Endodermal cell (in vitro differentiated cells): ENCODE measurements at regions not wholly inside any gene's neighbourhood (a gene's known extent, or its start where the extent isn't known, plus 50 kb on each side); places are given as distances from the start of the nearest gene placed in this dataset.

Experiments used
- DNase-seq: peaks from one replicate; pipeline ENCODE4 v3.0.0-alpha.2; 2017
- H3K27ac ChIP-seq: 2 replicates; pipeline ENCODE4 v1.5.1; 2013; ENCODE audit warnings: mild to moderate bottlenecking, low read depth, low read length, moderate library complexity
- H3K27me3 ChIP-seq: 2 replicates; pipeline ENCODE4 v1.6.1; 2013; ENCODE audit warnings: mild to moderate bottlenecking, low read length, moderate library complexity; ENCODE audit not compliant: insufficient read depth, control insufficient read depth, poor library complexity, severe bottlenecking
- H3K36me3 ChIP-seq: 2 replicates; pipeline ENCODE4 v1.7.0; 2013; ENCODE audit warnings: mild to moderate bottlenecking, low read length, moderate library complexity; ENCODE audit not compliant: control insufficient read depth, insufficient read depth
- H3K4me1 ChIP-seq: one replicate; pipeline ENCODE4 v1.7.0; 2013; ENCODE audit warnings: low read length; ENCODE audit not compliant: control insufficient read depth, insufficient read depth
- H3K4me3 ChIP-seq: 2 replicates; pipeline ENCODE4 v1.5.1; 2013; ENCODE audit warnings: mild to moderate bottlenecking, low read length, moderate library complexity
- H3K9ac ChIP-seq: 2 replicates; pipeline ENCODE4 v1.6.1; 2013; ENCODE audit warnings: mild to moderate bottlenecking, low read length, moderate library complexity; ENCODE audit not compliant: poor library complexity, severe bottlenecking; ENCODE audit errors: extremely low read depth
- H3K9me3 ChIP-seq: 2 replicates; pipeline ENCODE4 v1.6.1; 2013; ENCODE audit warnings: mild to moderate bottlenecking, low read length, moderate library complexity; ENCODE audit not compliant: control insufficient read depth
- H3K27ac Mint-ChIP-seq: 2 replicates; pipeline ENCODE4 v1.8.0; 2020; ENCODE audit warnings: mixed read lengths
- H3K27me3 Mint-ChIP-seq: 2 replicates; pipeline ENCODE4 v1.8.0; 2021; ENCODE audit warnings: mild to moderate bottlenecking, mixed read lengths; ENCODE audit not compliant: insufficient read depth
- H3K36me3 Mint-ChIP-seq: 2 replicates; pipeline ENCODE4 v1.8.0; 2020; ENCODE audit warnings: low read depth, mixed read lengths
- H3K4me1 Mint-ChIP-seq: 2 replicates; pipeline ENCODE4 v1.8.0; 2020; ENCODE audit warnings: mixed read lengths
- H3K4me3 Mint-ChIP-seq: 2 replicates; pipeline ENCODE4 v1.8.0; 2020; ENCODE audit warnings: mild to moderate bottlenecking, moderate library complexity, mixed read lengths
- H3K9me3 Mint-ChIP-seq: 2 replicates; pipeline ENCODE4 v1.8.0; 2020; ENCODE audit warnings: mild to moderate bottlenecking, mixed read lengths
- WGBS, 2 experiments: methylation state at CpG; one replicate each; pipeline versions ENCODE4 v1.1.5 to v1.1.7; 2013; ENCODE audit warnings: missing lambda C conversion rate in 2 of 2, mixed read lengths in 1 of 2; ENCODE audit not compliant: insufficient coverage in 1 of 2, insufficient read length in 1 of 2; 5-methylcytosine and 5-hydroxymethylcytosine counted together
- TF ChIP-seq, protein P1 (sequence below): fragments of 200-600 bp; sonication (generic); conservative IDR thresholded peaks from 2 replicates; pipeline ENCODE4 v1.5.0; 2021; ENCODE audit warnings: antibody characterized with exemption, mild to moderate bottlenecking

- DNase-seq = no peak
- H3K36me3 ChIP-seq = no peaks in the 10 kb centered on the region
- WGBS, 2 experiments = 67 to 77% methylated on average over 1 of the region's 1 CpG
Observed at GRCh38 chr2:181264001-181264400, 193.2 kb upstream of the ITGA4 start.

GRCh38 chr2:181264441-181264840 is 192.7 kb upstream of the ITGA4 start:
- H3K4me3 Mint-ChIP-seq = no peak overlapping the region
- Histone ChIP-seq H3K9ac (no peak overlapping the region), H3K36me3 (no peaks in the 10 kb centered on the region), H3K27ac (no peak overlapping the region), H3K4me1 (no peaks in the 10 kb centered on the region), H3K27me3 (no peaks in the 10 kb centered on the region), H3K4me3 (no peak overlapping the region), H3K9me3 (no peaks in the 10 kb centered on the region)
- DNase-seq = no peak
- no peaks in the 10 kb centered on the region for H3K27me3 Mint-ChIP-seq
- WGBS, 2 experiments = 76 to 80% methylated on average over 1 of the region's 1 CpG
- peaks cover 4% of the 10 kb centered on the region for H3K4me1 Mint-ChIP-seq
- no peaks in the 10 kb centered on the region for H3K9me3 Mint-ChIP-seq
- no peak overlapping the region for H3K27ac Mint-ChIP-seq
- TF ChIP-seq, protein P1, sequence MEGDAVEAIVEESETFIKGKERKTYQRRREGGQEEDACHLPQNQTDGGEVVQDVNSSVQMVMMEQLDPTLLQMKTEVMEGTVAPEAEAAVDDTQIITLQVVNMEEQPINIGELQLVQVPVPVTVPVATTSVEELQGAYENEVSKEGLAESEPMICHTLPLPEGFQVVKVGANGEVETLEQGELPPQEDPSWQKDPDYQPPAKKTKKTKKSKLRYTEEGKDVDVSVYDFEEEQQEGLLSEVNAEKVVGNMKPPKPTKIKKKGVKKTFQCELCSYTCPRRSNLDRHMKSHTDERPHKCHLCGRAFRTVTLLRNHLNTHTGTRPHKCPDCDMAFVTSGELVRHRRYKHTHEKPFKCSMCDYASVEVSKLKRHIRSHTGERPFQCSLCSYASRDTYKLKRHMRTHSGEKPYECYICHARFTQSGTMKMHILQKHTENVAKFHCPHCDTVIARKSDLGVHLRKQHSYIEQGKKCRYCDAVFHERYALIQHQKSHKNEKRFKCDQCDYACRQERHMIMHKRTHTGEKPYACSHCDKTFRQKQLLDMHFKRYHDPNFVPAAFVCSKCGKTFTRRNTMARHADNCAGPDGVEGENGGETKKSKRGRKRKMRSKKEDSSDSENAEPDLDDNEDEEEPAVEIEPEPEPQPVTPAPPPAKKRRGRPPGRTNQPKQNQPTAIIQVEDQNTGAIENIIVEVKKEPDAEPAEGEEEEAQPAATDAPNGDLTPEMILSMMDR = no peak
- H3K36me3 Mint-ChIP-seq = no peaks in the 10 kb centered on the region

More at GRCh38 chr2:181264001-181264400, 193.2 kb upstream of the ITGA4 start:
- no peaks in the 10 kb centered on the region for H3K27me3 ChIP-seq
- Mint-ChIP-seq H3K4me1 (peaks cover 4% of the 10 kb centered on the region), H3K9me3 (no peaks in the 10 kb centered on the region), H3K27ac (no peak overlapping the region), H3K27me3 (no peaks in the 10 kb centered on the region), H3K4me3 (no peak overlapping the region), H3K36me3 (no peaks in the 10 kb centered on the region)
- H3K4me3 ChIP-seq = no peak overlapping the region
- no peaks in the 10 kb centered on the region for H3K9me3 ChIP-seq
- no peaks in the 10 kb centered on the region for H3K4me1 ChIP-seq
- H3K9ac ChIP-seq = no peak overlapping the region
- TF ChIP-seq, protein P1 = no peak
- H3K27ac ChIP-seq = no peak overlapping the region

DNA sequence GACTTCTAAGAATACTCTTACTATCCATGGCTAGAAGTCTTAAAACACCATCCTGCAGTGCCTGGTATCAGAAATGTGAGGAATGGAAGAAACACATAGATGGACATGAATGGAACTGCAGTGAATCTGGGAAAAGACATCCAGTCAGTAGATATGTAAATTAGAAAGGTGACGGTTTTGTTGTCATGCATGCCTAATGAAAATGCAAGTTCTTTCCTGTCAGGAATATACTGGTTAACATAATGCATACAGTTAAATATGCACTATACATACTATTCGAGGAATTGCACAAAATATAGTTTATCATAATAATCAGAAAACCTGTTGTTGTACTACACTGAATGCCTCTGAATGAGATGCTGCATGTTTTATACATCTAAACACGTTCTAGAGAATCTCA is 190.6 kb upstream of the ITGA4 start:
- Mint-ChIP-seq H3K36me3 (no peaks in the 10 kb centered on the region), H3K4me1 (peaks cover 4% of the 10 kb centered on the region), H3K4me3 (no peak overlapping the region), H3K9me3 (no peaks in the 10 kb centered on the region), H3K27ac (no peak overlapping the region), H3K27me3 (no peaks in the 10 kb centered on the region)
- no peaks in the 10 kb centered on the region for H3K27me3 ChIP-seq
- WGBS, 2 experiments = 83 to 88% methylated on average over 1 to 3 of the region's 3 CpGs
- no peaks in the 10 kb centered on the region for H3K4me1 ChIP-seq
- H3K9me3 ChIP-seq = no peaks in the 10 kb centered on the region
- TF ChIP-seq, protein P1 = no peak
- H3K9ac ChIP-seq = no peak overlapping the region
- H3K27ac ChIP-seq = no peak overlapping the region
- no peaks in the 10 kb centered on the region for H3K36me3 ChIP-seq
- H3K4me3 ChIP-seq = no peak overlapping the region
- DNase-seq = no peak
